SU-DHL-6 (cell line): ENCODE measurements at regions not wholly inside any gene's neighbourhood (a gene's known extent, or its start where the extent isn't known, plus 50 kb on each side); places are given as distances from the start of the nearest gene placed in this dataset.

Experiments used
- H2AFZ ChIP-seq: fragments of 200-600 bp; sonication (generic); 2 replicates; pipeline ENCODE4 v1.6.1; 2014; ENCODE audit warnings: low read depth, mild to moderate bottlenecking, moderate library complexity, mixed read lengths, antibody characterized with exemption, low read length; ENCODE audit not compliant: severe bottlenecking
- H3F3A ChIP-seq: fragments of 200-600 bp; shearing (Covaris generic); 2 replicates; pipeline ENCODE4 v1.6.0; 2016; ENCODE audit warnings: antibody characterized with exemption, mild to moderate bottlenecking; ENCODE audit not compliant: insufficient read depth
- H3K27ac ChIP-seq: fragments of 200-600 bp; sonication (generic); 2 replicates; pipeline ENCODE4 v1.5.1; 2016; ENCODE audit warnings: low read depth, mild to moderate bottlenecking, low read length, moderate library complexity, mixed read lengths
- H3K27me3 ChIP-seq: fragments of 200-600 bp; sonication (generic), shearing (Covaris generic); 2 replicates; pipeline ENCODE4 v1.6.0; 2014; ENCODE audit warnings: mild to moderate bottlenecking, low read length
- H3K36me3 ChIP-seq: fragments of 200-600 bp; sonication (generic); 2 replicates; pipeline ENCODE4 v1.6.1; 2014; ENCODE audit warnings: mild to moderate bottlenecking, low read length, mixed read lengths
- H3K4me2 ChIP-seq: fragments of 300-600, 200-600 bp; shearing (Covaris generic), sonication (generic); 2 replicates; pipeline ENCODE4 v1.6.0; 2014; ENCODE audit warnings: low read length, low read depth, mild to moderate bottlenecking; ENCODE audit not compliant: poor library complexity, severe bottlenecking
- H3K4me3 ChIP-seq: fragments of 200-600 bp; sonication (generic); 2 replicates; pipeline ENCODE4 v1.5.1; 2014; ENCODE audit warnings: antibody characterized with exemption, low read length, mild to moderate bottlenecking, mixed read lengths; ENCODE audit not compliant: insufficient read depth, poor library complexity, severe bottlenecking
- H3K79me2 ChIP-seq: fragments of 200-600 bp; sonication (generic); 2 replicates; pipeline ENCODE4 v1.6.1; 2014; ENCODE audit warnings: mild to moderate bottlenecking, low read length, moderate library complexity; ENCODE audit not compliant: insufficient read depth
- H3K9ac ChIP-seq: fragments of 200-600 bp; sonication (generic); 2 replicates; pipeline ENCODE4 v1.7.0; 2014; ENCODE audit warnings: mild to moderate bottlenecking, low read length
- H3K9me2 ChIP-seq: fragments of 200-600 bp; sonication (generic); replicated peaks from 2 replicates; pipeline ENCODE4 v1.6.1; 2014; ENCODE audit warnings: low read length; ENCODE audit not compliant: insufficient read depth
- H3K9me3 ChIP-seq: fragments of 200-600 bp; sonication (generic); 2 replicates; pipeline ENCODE4 v1.6.1; 2014; ENCODE audit warnings: low read length, mixed read lengths; ENCODE audit not compliant: insufficient read depth
- H4K20me1 ChIP-seq: fragments of 200-600 bp; sonication (generic); 2 replicates; pipeline ENCODE4 v1.6.1; 2014; ENCODE audit warnings: low read depth, mild to moderate bottlenecking, antibody characterized with exemption, low read length, moderate library complexity, mixed read lengths
- CTCF ChIP-seq: fragments of 200-600 bp; sonication (generic); IDR thresholded peaks from one replicate; pipeline ENCODE4 v1.5.1; 2017; ENCODE audit warnings: antibody characterized with exemption, mild to moderate bottlenecking, low read length, moderate library complexity; ENCODE audit not compliant: insufficient read depth, poor library complexity, severe bottlenecking
- EZH2phosphoT487 ChIP-seq: fragments of 200-600 bp; sonication (generic), shearing (Covaris generic); conservative IDR thresholded peaks from 2 replicates; pipeline ENCODE4 v1.6.1; 2018; ENCODE audit warnings: mild to moderate bottlenecking, antibody characterized with exemption, low read length, moderate library complexity, mixed read lengths

GRCh38 chr4:57668621-57669020, 558.4 kb upstream of the IGFBP7 start:
- H3K79me2 ChIP-seq = no peaks in the 10 kb centered on the region
- H3F3A ChIP-seq = no peaks in the 10 kb centered on the region
- no peak overlapping the region for H3K4me3 ChIP-seq
- H2AFZ ChIP-seq = no peak overlapping the region
- H4K20me1 ChIP-seq = no peaks in the 10 kb centered on the region
- TF ChIP-seq CTCF (no peak), EZH2phosphoT487 (no peak)
- no peaks in the 10 kb centered on the region for H3K9me2 ChIP-seq
- H3K36me3 ChIP-seq = no peaks in the 10 kb centered on the region
- H3K9me3 ChIP-seq = no peaks in the 10 kb centered on the region
- no peak overlapping the region for H3K27ac ChIP-seq
- H3K27me3 ChIP-seq = no peaks in the 10 kb centered on the region
- no peak overlapping the region for H3K4me2 ChIP-seq
- no peak overlapping the region for H3K9ac ChIP-seq

- Histone ChIP-seq H3K79me2 (no peaks in the 10 kb centered on the region), H3K4me2 (no peak overlapping the region), H3K27ac (no peak overlapping the region), H3K9ac (no peak overlapping the region), H3K9me2 (no peaks in the 10 kb centered on the region), H4K20me1 (no peaks in the 10 kb centered on the region), H3K4me3 (no peak overlapping the region), H3K27me3 (no peaks in the 10 kb centered on the region), H3F3A (no peaks in the 10 kb centered on the region), H3K9me3 (no peaks in the 10 kb centered on the region), H2AFZ (no peak overlapping the region), H3K36me3 (no peaks in the 10 kb centered on the region)
- no peak for TF ChIP-seq EZH2phosphoT487
- no peak for TF ChIP-seq CTCF
These were observed 555.6 kb upstream of the IGFBP7 start for GRCh38 chr4:57665806-57666205.

GRCh38 chr4:57661517-57662090, 551.4 kb upstream of the IGFBP7 start:
- Histone ChIP-seq H2AFZ (no peak overlapping the region), H3K36me3 (no peaks in the 10 kb centered on the region), H3K4me2 (no peak overlapping the region), H3K9me3 (no peaks in the 10 kb centered on the region), H3K4me3 (no peak overlapping the region), H3K9me2 (no peaks in the 10 kb centered on the region), H3K27me3 (no peaks in the 10 kb centered on the region), H3K9ac (no peak overlapping the region), H3K27ac (no peak overlapping the region), H4K20me1 (no peaks in the 10 kb centered on the region), H3F3A (no peaks in the 10 kb centered on the region), H3K79me2 (no peaks in the 10 kb centered on the region)
- TF ChIP-seq EZH2phosphoT487 (no peak), CTCF (no peak)
